Effector CD4-positive, alpha-beta T cell (primary cell): ENCODE measurements at regions not wholly inside any gene's neighbourhood (a gene's known extent, or its start where the extent isn't known, plus 50 kb on each side); places are given as distances from the start of the nearest gene placed in this dataset.

Source experiments
- DNase-seq: peaks from one replicate; pipeline ENCODE4 v3.0.0-alpha.2; 2020

DNA sequence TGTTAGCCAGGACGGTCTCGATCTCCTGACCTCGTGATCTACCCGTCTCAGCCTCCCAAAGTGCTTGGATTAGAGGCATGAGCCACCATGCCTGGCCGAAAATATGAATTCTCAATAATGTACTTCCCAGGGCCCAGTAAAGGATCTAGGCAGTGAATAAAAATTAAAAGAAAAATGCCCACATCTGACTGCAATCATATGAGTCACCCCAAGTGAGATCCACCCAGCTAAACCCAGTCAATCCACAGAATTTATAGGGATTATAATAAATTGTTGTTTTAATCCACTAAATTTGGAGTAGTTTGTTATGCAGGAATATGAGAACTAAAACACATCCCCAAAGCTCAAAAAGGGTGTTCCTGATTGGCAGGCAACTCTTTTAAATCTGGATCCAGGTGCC lies 93.5 kb upstream of the STK39 start:
- DNase-seq, result no peak

GRCh38 chr2:168343586-168343985 lies 96.2 kb upstream of the STK39 start:
- no peak for DNase-seq

- no peak for DNase-seq
Measured at GRCh38 chr2:168344706-168345105, 97.3 kb upstream of the STK39 start.

DNA sequence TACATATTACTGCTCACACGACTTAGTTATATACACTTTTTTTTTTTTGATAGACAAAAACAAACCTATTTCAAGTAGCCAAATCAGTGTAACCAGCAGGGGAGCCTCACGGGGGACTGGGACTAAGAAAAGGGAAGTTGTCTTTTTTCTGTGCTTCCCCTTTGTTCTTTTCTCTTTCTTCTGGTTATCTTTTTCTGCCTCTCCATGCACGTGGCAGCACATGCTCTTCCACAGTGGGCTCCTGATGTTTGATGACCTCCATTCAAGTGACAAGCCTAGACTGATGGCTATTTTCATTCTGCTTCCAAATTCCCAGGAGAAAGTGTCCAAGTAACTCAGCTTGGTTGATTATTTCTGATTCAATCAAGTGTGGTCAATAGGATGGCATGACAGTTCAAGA lies 98.2 kb upstream of the STK39 start:
- DNase-seq, result no peak

GRCh38 chr2:168346725-168347477 lies 99.5 kb upstream of the STK39 start:
- DNase-seq, result peak; percentile 53

- no peak for DNase-seq
Measured at GRCh38 chr2:168348076-168348475, 100.7 kb upstream of the STK39 start.

DNA sequence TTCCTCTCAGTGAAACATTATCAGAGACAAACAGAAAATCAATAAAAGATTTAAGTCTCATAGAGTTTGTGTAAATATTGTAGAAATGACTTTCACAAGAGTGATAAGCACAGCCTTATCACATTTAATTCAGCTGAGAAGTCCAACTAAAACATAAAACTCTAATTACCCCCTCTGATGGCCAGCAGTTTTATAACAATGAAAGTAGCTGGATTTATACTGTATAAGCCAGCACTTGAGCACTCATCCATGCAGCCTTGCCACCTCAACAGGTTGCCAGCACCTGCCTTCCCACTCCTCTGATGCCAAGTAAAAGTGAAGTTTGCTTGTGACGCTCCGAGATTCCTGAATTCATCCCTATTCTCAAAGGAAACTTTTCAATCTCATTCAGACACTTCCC lies 103.0 kb upstream of the STK39 start:
- no peak for DNase-seq

DNA sequence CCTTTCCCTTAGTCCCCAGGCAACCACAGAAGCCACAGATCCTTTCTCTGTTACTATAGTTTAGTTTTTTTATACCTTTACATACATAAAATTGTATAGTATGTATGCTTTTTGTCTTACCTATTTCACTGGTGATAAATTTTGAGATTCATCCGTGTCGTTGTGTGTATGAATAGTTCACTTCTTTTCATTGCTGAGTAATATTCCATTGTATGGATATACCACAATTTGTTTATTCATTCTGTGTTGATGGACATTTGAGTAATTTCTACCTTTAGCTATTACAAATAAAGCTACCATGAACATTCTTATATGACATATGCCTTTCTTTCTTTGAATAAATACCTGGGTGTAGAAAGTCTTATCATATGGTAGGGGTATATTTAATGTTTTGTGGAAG lies 102.8 kb upstream of the CERS6 start:
- DNase-seq, result no peak

GRCh38 chr2:168354499-168354898 lies 101.6 kb upstream of the CERS6 start:
- no peak for DNase-seq

- no peak for DNase-seq
Measured at GRCh38 chr2:168355121-168355520, 101.0 kb upstream of the CERS6 start.

- DNase-seq, result no peak
Measured at GRCh38 chr2:168355779-168356476, 100.1 kb upstream of the CERS6 start.

DNA sequence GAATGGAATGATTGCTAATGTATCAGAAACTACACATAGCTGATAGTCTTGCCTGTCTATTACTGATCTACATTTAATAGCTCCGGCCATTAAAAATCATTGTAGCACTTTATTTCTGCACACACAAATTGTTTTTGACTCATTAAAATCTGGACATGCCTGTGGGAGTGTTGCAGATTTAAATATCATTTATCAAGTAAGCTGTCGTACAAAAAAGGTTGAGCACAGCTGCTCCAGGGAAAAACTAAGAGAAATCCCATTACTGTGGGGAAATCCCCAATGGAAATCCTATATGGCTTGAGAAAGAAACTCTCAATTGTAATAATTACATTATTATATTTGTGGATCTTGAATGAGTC lies 99.6 kb upstream of the CERS6 start:
- DNase-seq, result no peak

DNA sequence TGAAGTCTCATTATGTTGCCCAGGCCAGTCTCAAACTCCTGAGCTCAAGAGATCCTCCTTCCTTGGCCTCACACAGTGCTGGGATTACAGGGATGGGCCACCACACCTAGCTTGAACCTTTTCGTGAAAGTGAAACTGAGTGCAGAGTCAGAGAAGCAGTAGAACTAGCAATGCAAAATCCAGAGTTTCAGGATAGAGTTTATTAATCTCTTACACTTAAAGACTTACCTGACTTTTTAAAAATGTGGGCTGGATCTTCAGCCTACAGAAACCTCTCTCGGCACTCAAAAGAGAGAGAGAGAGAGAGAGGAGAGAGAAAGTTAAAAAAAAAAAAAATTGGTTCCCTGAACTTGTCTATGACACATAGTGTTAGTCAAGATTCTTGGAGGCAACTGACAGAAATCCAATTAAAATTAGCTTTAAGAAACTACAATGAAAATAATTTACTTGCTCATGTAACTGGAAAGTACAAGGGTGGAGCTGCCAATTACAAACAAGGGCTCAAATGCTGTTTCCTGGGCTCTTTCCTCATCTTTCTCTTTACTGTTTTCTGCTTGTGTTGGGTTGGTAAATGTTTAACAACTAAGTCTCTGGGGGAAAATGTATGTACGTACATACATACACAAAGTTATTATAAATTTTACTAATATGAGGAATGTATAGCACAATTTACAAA lies 98.1 kb upstream of the CERS6 start:
- no peak for DNase-seq

DNA sequence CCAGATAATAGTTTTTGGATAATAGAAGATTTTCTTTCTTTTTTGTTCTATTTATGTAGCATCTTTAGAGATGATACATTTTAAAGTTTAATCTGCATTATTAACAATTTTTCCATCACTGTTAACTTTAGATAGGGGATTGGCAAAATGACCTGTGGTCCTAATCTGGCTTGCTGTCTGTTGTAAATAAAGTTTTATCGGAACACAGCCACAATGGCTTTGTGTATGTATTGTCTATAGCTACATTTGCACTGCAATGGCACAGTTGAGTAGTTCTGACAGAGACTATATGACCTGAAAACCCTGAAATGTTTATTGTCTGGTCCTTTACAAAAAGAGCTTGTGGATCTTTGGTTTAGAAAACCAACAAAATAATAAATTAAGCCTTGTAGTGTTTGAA lies 97.0 kb upstream of the CERS6 start:
- no peak for DNase-seq

GRCh38 chr2:168363347-168364092 lies 92.6 kb upstream of the CERS6 start:
- DNase-seq, result no peak

- no peak for DNase-seq
Measured at GRCh38 chr2:168365094-168365621, 90.9 kb upstream of the CERS6 start.

- no peak for DNase-seq
Measured at GRCh38 chr2:168369031-168369430, 87.0 kb upstream of the CERS6 start.

- DNase-seq, result no peak
Measured at GRCh38 chr2:168371273-168372019, 84.6 kb upstream of the CERS6 start.

GRCh38 chr2:168373468-168373867 lies 82.6 kb upstream of the CERS6 start:
- no peak for DNase-seq

DNA sequence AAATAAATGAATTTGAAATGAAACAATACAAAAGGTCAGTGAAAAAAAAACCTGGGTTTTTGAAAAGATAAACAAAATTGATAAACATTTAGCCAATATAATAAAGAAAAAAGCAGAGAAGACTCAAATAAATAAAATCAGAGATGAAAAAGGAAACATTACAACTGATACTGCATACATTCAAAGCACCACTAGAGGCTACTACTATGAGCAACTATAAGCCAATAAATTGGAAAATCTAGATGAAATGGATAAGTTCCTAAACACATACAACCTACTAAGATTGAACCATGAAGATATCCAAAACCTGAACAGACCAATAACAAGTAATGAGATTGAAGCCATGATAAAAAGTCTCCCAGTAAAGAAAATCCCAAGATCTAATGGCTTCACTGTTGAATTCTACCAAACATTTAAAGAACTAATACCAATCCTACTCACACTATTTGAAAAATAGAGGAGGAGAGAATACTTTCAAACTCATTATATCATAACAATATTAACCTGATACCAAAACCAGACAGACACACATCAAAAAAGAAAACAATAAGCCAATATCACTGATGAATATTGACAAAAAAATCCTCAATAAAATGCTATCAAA lies 80.8 kb upstream of the CERS6 start:
- DNase-seq, result no peak

GRCh38 chr2:168378960-168379669 lies 77.0 kb upstream of the CERS6 start:
- no peak for DNase-seq
